ENCODE measurements at regions not wholly inside any gene's neighbourhood (a gene's known extent, or its start where the extent isn't known, plus 50 kb on each side); places are given as distances from the start of the nearest gene placed in this dataset.

- TF ChIP-seq, protein P1, sequence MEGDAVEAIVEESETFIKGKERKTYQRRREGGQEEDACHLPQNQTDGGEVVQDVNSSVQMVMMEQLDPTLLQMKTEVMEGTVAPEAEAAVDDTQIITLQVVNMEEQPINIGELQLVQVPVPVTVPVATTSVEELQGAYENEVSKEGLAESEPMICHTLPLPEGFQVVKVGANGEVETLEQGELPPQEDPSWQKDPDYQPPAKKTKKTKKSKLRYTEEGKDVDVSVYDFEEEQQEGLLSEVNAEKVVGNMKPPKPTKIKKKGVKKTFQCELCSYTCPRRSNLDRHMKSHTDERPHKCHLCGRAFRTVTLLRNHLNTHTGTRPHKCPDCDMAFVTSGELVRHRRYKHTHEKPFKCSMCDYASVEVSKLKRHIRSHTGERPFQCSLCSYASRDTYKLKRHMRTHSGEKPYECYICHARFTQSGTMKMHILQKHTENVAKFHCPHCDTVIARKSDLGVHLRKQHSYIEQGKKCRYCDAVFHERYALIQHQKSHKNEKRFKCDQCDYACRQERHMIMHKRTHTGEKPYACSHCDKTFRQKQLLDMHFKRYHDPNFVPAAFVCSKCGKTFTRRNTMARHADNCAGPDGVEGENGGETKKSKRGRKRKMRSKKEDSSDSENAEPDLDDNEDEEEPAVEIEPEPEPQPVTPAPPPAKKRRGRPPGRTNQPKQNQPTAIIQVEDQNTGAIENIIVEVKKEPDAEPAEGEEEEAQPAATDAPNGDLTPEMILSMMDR (IDR thresholded peaks at IDR 0.05), result no peak
- no peak for TF ChIP-seq POLR2AphosphoS5 (IDR thresholded peaks at IDR 0.05)
Observed at GRCh38 chrX:7690842-7691241, 152.1 kb upstream of the VCX start.
